ENCODE measurements at regions not wholly inside any gene's neighbourhood (a gene's known extent, or its start where the extent isn't known, plus 50 kb on each side); places are given as distances from the start of the nearest gene placed in this dataset.

GRCh38 chr12:94862421-94862820 is 141.1 kb downstream of the NDUFA12 start:
- intact Hi-C loops (cut with micrococcal nuclease), result no loop called here
- no peaks in the 10 kb centered on the region for H3K36me3 Mint-ChIP-seq

GRCh38 chr12:94856324-94856723 is 147.2 kb downstream of the NDUFA12 start:
- Histone ChIP-seq H3K4me3 (replicated peaks in 1 of 3; ENCODE audit: low read depth in 2 of 3, low read length in 3 of 3) (no peak overlapping the region), H3K9ac (ENCODE audit: insufficient read depth, low read length, poor library complexity, severe bottlenecking) (no peak overlapping the region), H3K4me1 (ENCODE audit: control insufficient read depth in 1 of 2, insufficient read depth in 2 of 2, low read length in 2 of 2) (no peaks in the 10 kb centered on the region), H3K27me3 (ENCODE audit: control insufficient read depth in 2 of 2, insufficient read depth in 2 of 2, low read length in 2 of 2) (peaks cover 0 to 3% of the 10 kb centered on the region in 2 donors), H3K27ac (ENCODE audit: low read depth in 1 of 2, low read length in 2 of 2) (no peak overlapping the region), H3K79me2 (ENCODE audit: insufficient read depth, low read length) (no peaks in the 10 kb centered on the region), H3K9me3 (replicated peaks in 1 of 2; ENCODE audit: control insufficient read depth in 1 of 2, insufficient read depth in 1 of 2, low read length in 2 of 2) (no peaks in the 10 kb centered on the region), H2AFZ (ENCODE audit: insufficient read depth, low read depth, low read length, poor library complexity, severe bottlenecking) (no peak overlapping the region), H3K4me2 (replicated peaks; ENCODE audit: extremely low read depth, low read length, poor library complexity, severe bottlenecking) (no peak overlapping the region), H3K36me3 (replicated peaks in 1 of 2; ENCODE audit: control insufficient read depth in 1 of 2, insufficient read depth in 2 of 2, low read length in 2 of 2) (no peaks in the 10 kb centered on the region), H4K20me1 (ENCODE audit: insufficient read depth, low read length) (no peaks in the 10 kb centered on the region)
- TF ChIP-seq, protein P1, sequence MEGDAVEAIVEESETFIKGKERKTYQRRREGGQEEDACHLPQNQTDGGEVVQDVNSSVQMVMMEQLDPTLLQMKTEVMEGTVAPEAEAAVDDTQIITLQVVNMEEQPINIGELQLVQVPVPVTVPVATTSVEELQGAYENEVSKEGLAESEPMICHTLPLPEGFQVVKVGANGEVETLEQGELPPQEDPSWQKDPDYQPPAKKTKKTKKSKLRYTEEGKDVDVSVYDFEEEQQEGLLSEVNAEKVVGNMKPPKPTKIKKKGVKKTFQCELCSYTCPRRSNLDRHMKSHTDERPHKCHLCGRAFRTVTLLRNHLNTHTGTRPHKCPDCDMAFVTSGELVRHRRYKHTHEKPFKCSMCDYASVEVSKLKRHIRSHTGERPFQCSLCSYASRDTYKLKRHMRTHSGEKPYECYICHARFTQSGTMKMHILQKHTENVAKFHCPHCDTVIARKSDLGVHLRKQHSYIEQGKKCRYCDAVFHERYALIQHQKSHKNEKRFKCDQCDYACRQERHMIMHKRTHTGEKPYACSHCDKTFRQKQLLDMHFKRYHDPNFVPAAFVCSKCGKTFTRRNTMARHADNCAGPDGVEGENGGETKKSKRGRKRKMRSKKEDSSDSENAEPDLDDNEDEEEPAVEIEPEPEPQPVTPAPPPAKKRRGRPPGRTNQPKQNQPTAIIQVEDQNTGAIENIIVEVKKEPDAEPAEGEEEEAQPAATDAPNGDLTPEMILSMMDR (IDR thresholded peaks at IDR 0.05), result no peak
- no peak overlapping the region for H3K27ac Mint-ChIP-seq
- H3K4me3 Mint-ChIP-seq, result no peak overlapping the region
- peaks cover 0 to 5% (median 0%) of the 10 kb centered on the region in 7 donors for H3K9me3 Mint-ChIP-seq
- H3K4me1 Mint-ChIP-seq, result peaks cover 1% of the 10 kb centered on the region
- WGBS (ENCODE audit: insufficient coverage), result 100% methylated on average over 2 of the region's 2 CpGs
- no peak for DNase-seq
- H3K27me3 Mint-ChIP-seq (ENCODE audit: low read depth in 3 of 3), result peaks cover 10 to 22% (median 17%) of the 10 kb centered on the region in 3 donors
- intact Hi-C loops (cut with micrococcal nuclease), result no loop called here
- no peaks in the 10 kb centered on the region for H3K36me3 Mint-ChIP-seq

More at GRCh38 chr12:94862421-94862820, 141.1 kb downstream of the NDUFA12 start:
- no CpG with 5 or more reads among the region's 3 CpGs for WGBS (ENCODE audit: insufficient coverage)
- Histone ChIP-seq H3K9me3 (replicated peaks in 1 of 2; ENCODE audit: control insufficient read depth in 1 of 2, insufficient read depth in 1 of 2, low read length in 2 of 2) (no peaks in the 10 kb centered on the region), H4K20me1 (ENCODE audit: insufficient read depth, low read length) (no peaks in the 10 kb centered on the region), H2AFZ (ENCODE audit: insufficient read depth, low read depth, low read length, poor library complexity, severe bottlenecking) (no peak overlapping the region), H3K79me2 (ENCODE audit: insufficient read depth, low read length) (no peaks in the 10 kb centered on the region), H3K4me2 (replicated peaks; ENCODE audit: extremely low read depth, low read length, poor library complexity, severe bottlenecking) (no peak overlapping the region), H3K36me3 (replicated peaks in 1 of 2; ENCODE audit: control insufficient read depth in 1 of 2, insufficient read depth in 2 of 2, low read length in 2 of 2) (no peaks in the 10 kb centered on the region), H3K9ac (ENCODE audit: insufficient read depth, low read length, poor library complexity, severe bottlenecking) (no peak overlapping the region), H3K27ac (ENCODE audit: low read depth in 1 of 2, low read length in 2 of 2) (no peak overlapping the region), H3K4me3 (replicated peaks in 1 of 3; ENCODE audit: low read depth in 2 of 3, low read length in 3 of 3) (no peak overlapping the region), H3K27me3 (ENCODE audit: control insufficient read depth in 2 of 2, insufficient read depth in 2 of 2, low read length in 2 of 2) (peaks cover 0 to 3% of the 10 kb centered on the region in 2 donors), H3K4me1 (ENCODE audit: control insufficient read depth in 1 of 2, insufficient read depth in 2 of 2, low read length in 2 of 2) (no peaks in the 10 kb centered on the region)
- Mint-ChIP-seq H3K27ac (no peak overlapping the region), H3K27me3 (ENCODE audit: low read depth in 3 of 3) (peaks cover 0 to 8% (median 7%) of the 10 kb centered on the region in 3 donors), H3K9me3 (peaks cover 0 to 3% (median 0%) of the 10 kb centered on the region in 7 donors), H3K4me3 (no peak overlapping the region), H3K4me1 (no peaks in the 10 kb centered on the region)
- TF ChIP-seq, protein P1 (IDR thresholded peaks at IDR 0.05), result no peak
- DNase-seq, result no peak

Data from CD14-positive monocyte (primary cell).